IPS-NIHi7 (cell line): ENCODE measurements at regions not wholly inside any gene's neighbourhood (a gene's known extent, or its start where the extent isn't known, plus 50 kb on each side); places are given as distances from the start of the nearest gene placed in this dataset.

Experiments used
- DNase-seq: peaks from one replicate; pipeline ENCODE4 v3.0.0; 2012; ENCODE audit warnings: mixed read lengths; ENCODE audit errors: extremely low spot score

DNA sequence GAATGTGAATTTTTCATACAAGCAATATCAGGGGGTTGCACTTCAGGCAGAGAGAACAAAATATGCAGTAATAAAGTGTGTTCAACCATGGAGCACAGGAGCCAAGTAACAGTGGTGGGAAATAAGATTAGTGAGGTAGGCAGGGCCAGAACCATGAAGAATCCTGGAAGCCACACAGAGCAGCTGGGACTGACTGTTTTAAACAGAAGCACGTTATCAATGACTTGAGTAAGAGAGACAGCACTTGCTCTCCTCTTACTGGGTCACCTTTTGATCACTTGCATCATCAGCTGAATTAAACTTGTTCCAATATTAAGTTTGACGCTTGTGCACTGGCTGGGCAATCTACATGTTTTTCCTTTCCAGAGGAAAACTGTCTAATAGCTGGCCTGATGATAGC is 238.5 kb downstream of the TBX18 start:
- no peak for DNase-seq

GRCh38 chr6:84524636-84525035 is 239.8 kb downstream of the TBX18 start:
- no peak for DNase-seq

DNA sequence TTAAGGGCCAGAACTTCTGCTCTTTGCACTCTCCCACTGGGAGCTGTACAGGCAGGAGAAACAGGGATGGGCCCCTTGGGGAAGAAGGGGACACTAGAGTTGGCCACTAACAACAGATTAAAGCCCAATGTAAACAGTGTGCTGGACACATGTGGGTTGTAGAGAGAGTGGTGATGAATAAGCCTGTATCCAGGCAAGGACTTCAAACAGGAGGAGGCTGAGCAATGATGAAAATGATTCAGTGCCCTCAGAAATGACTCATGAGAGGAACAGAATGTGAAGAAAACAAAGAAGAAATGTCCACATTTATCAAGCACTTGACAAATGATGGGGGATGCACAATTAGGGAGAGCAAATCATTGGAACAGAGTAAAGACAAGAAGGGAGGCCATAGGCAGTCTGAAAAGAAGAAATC is 242.3 kb downstream of the TBX18 start:
- no peak for DNase-seq

DNA sequence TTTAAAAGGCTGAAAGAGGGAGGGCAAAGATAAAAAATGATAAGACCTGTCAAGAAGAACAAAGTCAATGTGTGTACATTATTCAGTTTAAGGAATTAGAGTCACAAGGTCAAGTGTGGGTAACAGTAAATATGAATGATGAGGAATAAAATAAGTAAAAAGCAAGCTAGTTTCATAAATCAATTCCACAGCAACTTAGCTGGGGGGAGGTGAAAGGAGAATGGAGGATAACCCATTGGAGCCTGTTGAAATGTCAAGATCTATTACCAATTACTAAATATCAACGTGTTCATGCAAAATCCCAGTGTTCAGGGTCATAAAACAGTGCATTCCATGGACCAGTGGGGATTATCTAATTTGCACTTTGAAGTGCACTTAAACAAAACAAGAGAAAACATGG is 242.9 kb downstream of the TBX18 start:
- DNase-seq = no peak

DNA sequence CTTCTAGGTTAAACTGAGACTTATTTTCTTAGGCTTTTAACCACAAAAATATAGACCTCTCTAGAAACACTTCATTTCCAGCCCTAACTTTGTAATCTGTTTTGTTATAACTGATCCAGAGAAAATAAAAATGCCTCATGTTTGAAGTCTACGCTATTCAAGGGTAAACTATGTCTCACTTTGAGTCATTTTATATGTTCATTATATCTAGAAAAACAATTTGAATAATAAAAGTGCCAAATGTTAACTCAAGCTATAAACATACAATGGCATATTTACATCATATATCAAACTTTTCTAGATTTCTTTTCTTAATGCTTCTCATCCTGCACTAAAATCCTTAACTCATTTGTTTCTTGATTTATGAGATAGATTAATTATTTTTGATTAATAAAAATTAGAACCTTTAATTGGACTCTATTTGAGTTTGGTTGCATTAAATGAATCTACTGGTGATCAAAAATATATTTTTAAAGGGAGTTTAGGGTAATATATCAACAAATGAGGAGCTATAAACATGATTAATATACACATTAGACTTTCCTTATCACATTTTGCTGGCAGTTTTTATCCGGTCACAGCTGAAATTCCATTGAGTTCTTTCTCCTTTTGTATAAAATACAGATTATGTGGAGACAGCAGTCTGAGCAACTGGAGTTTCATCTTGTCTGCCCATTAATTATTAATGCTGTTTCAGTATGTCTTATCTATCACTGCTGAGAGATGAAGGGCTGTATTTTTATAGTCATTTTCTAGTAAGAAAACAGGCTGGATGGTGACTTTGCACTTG is 246.5 kb downstream of the TBX18 start:
- no peak for DNase-seq

DNA sequence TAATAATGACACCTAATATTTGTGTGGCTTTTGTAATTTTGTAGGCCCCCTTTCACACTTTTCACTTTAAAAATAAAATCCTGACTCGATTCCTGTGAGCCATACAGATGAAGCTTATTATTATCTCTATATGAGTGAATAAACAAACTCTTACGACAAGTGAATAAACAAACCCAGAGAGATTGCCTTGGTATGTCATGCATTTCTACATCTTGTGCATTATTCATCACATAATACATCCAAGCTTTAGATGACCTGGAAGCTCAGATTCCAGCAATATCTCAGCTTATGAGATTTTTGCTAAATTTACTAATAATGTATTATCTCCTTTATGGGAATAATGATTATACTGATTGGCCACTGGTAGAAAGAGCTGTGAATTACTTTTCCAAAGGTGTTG is 248.2 kb downstream of the TBX18 start:
- no peak for DNase-seq

GRCh38 chr6:84515067-84515466 is 249.3 kb downstream of the TBX18 start:
- no peak for DNase-seq

- no peak for DNase-seq
Measured at GRCh38 chr6:84514089-84514971, 250.1 kb downstream of the TBX18 start.

GRCh38 chr6:84512391-84512790 is 252.0 kb downstream of the TBX18 start:
- no peak for DNase-seq

GRCh38 chr6:84511929-84512328 is 252.5 kb downstream of the TBX18 start:
- no peak for DNase-seq

DNA sequence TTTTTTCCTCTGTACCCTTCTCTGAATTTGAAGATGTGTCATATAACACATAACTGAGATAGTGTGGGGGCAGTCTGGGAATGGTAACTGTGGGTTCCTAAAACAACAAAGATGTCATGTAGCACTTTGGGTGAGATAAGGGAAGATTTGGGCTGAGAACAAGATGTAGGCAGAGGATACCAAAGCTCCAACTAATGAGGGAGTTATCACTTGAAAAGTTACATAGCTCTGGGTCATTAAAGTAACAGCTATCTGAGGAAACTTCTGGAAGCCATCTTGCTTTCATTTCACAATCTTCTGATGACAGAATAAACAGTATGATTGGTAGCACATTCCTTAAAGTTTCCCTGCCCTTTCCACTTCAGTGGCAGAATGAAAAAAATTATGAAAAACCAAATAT is 255.4 kb downstream of the TBX18 start:
- no peak for DNase-seq

- no peak for DNase-seq
Measured at GRCh38 chr6:84508334-84508733, 256.1 kb downstream of the TBX18 start.

- DNase-seq = no peak
Measured at GRCh38 chr6:84504025-84504424, 260.4 kb downstream of the TBX18 start.

DNA sequence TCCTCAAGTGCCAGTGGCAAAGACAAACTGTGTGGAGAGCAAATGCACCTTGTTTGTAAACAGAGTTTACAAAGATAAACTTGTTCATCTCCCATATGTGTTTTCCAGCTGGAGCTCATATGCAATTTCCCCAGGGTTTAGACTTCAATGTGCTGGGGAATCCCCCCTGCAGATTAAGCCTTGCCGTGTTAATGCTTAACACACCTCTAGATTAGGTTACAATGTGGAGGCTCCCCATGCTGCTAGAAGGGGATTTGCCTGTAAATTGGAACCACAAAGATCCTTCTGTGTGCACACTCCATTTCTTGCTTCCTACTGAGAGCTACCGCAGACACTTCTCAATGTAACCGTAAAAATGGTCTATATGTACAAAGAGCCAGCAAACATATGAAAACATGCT is 263.1 kb downstream of the TBX18 start:
- no peak for DNase-seq

- no peak for DNase-seq
Measured at GRCh38 chr6:84500726-84501125, 263.7 kb downstream of the TBX18 start.

DNA sequence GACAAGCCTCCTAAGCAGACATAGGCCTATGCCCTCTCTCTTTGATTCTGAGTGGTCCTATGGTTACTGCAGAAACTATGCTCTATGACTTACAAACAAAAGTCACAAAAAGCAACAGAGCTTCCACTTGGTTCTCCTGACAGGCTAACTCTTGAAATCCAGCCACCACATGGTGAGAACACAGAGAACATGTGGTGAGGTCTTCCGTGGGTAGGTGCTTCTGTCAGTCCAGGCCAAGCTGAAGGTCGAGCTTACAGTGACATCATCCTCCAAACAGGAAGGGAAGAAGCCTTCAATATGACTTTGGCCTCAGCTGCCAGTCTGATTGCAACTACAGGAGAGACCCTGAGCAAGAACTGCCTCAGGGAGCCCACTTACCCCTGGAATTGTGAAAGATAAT is 265.5 kb downstream of the TBX18 start:
- DNase-seq = no peak

DNA sequence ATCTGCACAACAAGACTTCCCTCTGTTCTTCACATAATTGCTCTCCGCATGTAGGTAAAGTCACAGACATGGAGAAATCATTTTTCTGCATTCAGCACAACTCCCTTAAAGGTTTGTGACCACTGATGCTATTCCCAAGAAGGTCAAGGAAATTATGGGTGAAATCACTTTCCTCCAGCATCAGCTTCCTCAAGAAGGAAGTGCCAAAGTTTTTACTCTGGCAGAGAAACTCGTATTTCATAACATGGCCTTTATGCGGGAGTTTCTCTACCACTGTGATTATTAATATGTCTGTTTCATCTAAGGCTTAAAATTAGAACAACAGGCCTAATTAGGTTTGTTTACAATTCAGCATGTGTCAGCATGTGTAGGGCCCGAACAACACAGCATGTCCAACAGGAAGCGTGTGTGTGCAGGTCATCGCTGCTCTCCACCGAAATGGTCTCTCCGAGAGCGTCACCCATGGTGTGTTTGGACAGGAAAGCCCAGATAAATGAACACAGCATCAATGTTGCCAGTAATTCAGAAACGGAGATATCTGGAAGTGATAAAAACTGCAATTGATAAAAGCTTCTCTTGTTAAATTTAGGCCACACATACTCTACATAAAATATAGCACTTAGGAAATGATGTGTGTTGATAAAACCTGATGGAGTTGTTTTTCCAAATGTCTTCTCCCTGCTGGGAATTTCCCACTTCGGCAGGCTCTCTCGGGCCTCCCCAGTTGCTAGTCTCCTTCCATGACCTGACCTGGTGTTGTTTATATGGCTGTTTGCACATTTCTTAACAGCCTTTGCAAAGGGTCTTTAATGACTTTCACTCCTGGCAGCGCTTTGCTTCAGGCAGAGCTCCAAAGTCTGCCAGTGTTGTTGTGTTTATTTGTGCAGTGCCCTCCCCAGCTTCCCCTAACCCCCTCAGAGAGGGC is 265.1 kb upstream of the CEP162 start:
- DNase-seq = no peak

GRCh38 chr6:84489598-84489997 is 262.2 kb upstream of the CEP162 start:
- no peak for DNase-seq

- no peak for DNase-seq
Measured at GRCh38 chr6:84486526-84486925, 259.1 kb upstream of the CEP162 start.

- no peak for DNase-seq
Measured at GRCh38 chr6:84469144-84469543, 241.7 kb upstream of the CEP162 start.

GRCh38 chr6:84467296-84467695 is 239.9 kb upstream of the CEP162 start:
- no peak for DNase-seq

GRCh38 chr6:84466511-84466910 is 239.1 kb upstream of the CEP162 start:
- DNase-seq = peak; percentile 28
